ENCODE measurements at regions not wholly inside any gene's neighbourhood (a gene's known extent, or its start where the extent isn't known, plus 50 kb on each side); places are given as distances from the start of the nearest gene placed in this dataset.

DNA sequence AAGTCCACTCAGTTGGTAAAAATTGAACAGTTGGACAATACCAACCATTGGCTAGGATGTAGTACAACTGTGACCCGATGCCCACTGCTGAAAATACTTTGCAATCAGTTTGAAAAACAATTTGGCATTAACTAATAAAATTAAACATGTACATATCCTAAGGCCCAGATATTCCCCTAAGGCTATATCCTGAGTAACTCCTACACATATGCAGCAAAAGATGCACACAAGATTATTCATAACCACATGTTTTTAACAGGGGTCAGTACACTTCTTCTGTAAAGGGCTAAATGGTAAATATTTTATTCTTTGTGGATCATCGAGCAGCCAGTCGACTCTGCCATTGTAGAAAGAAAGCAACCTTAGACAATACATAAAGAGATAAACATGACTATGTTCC is 116.3 kb downstream of the MEX3B start:
- TF ChIP-seq, protein P1, sequence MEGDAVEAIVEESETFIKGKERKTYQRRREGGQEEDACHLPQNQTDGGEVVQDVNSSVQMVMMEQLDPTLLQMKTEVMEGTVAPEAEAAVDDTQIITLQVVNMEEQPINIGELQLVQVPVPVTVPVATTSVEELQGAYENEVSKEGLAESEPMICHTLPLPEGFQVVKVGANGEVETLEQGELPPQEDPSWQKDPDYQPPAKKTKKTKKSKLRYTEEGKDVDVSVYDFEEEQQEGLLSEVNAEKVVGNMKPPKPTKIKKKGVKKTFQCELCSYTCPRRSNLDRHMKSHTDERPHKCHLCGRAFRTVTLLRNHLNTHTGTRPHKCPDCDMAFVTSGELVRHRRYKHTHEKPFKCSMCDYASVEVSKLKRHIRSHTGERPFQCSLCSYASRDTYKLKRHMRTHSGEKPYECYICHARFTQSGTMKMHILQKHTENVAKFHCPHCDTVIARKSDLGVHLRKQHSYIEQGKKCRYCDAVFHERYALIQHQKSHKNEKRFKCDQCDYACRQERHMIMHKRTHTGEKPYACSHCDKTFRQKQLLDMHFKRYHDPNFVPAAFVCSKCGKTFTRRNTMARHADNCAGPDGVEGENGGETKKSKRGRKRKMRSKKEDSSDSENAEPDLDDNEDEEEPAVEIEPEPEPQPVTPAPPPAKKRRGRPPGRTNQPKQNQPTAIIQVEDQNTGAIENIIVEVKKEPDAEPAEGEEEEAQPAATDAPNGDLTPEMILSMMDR (IDR thresholded peaks at IDR 0.05): no peak
- TF ChIP-seq BHLHE40 (IDR thresholded peaks at IDR 0.05; ENCODE audit: low read depth, low read length) (no peak), REST (IDR thresholded peaks at IDR 0.05) (no peak), JUN (IDR thresholded peaks at IDR 0.05) (no peak), EHMT2 (IDR thresholded peaks at IDR 0.05; ENCODE audit: low read depth) (no peak), RCOR1 (IDR thresholded peaks at IDR 0.05; ENCODE audit: low read depth, low read length) (no peak), KDM5A (IDR thresholded peaks at IDR 0.05) (no peak)
- TF ChIP-seq, protein P2, sequence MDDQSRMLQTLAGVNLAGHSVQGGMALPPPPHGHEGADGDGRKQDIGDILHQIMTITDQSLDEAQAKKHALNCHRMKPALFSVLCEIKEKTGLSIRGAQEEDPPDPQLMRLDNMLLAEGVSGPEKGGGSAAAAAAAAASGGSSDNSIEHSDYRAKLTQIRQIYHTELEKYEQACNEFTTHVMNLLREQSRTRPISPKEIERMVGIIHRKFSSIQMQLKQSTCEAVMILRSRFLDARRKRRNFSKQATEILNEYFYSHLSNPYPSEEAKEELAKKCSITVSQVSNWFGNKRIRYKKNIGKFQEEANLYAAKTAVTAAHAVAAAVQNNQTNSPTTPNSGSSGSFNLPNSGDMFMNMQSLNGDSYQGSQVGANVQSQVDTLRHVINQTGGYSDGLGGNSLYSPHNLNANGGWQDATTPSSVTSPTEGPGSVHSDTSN (IDR thresholded peaks at IDR 0.05): no peak
- TF ChIP-seq, protein P3, sequence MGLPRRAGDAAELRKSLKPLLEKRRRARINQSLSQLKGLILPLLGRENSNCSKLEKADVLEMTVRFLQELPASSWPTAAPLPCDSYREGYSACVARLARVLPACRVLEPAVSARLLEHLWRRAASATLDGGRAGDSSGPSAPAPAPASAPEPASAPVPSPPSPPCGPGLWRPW (IDR thresholded peaks at IDR 0.05): no peak

Measured in A549 (cell line).